ENCODE measurements at regions not wholly inside any gene's neighbourhood (a gene's known extent, or its start where the extent isn't known, plus 50 kb on each side); places are given as distances from the start of the nearest gene placed in this dataset.

- no peaks in the 10 kb centered on the region for H3K79me2 ChIP-seq (ENCODE audit: control insufficient read depth, insufficient read depth, low read length)
- no peak overlapping the region for H3K27ac ChIP-seq (ENCODE audit: insufficient read depth, low read length)
- no peak overlapping the region for H3K4me3 ChIP-seq (replicated peaks in 1 of 4; ENCODE audit: control extremely low read depth in 1 of 4, insufficient read depth in 1 of 4, low read depth in 3 of 4, low read length in 4 of 4)
- no peak overlapping the region for H2AFZ ChIP-seq (ENCODE audit: low read length)
- no peaks in the 10 kb centered on the region for H3K36me3 ChIP-seq (ENCODE audit: control insufficient read depth, insufficient read depth, low read length)
- no peaks in the 10 kb centered on the region for H4K20me1 ChIP-seq (ENCODE audit: control insufficient read depth, extremely low read depth, insufficient read depth, low read length)
- H3K9me3 ChIP-seq (ENCODE audit: control insufficient read depth, insufficient read depth, low read depth, low read length): no peaks in the 10 kb centered on the region
- DNase-seq (ENCODE audit: low read depth in 2 of 2): no peak
- no peak for TF ChIP-seq CTCF (conservative IDR thresholded peaks at IDR 0.05 in 1 of 2, IDR thresholded peaks at IDR 0.05 in 1 of 2; ENCODE audit: low read depth in 1 of 2, low read length in 2 of 2)
- TF ChIP-seq EZH2 (IDR thresholded peaks at IDR 0.05; ENCODE audit: low read length, missing control alignments): no peak
- no peak overlapping the region for H3K9ac ChIP-seq (ENCODE audit: insufficient read depth, low read length)
- no peaks in the 10 kb centered on the region for H3K4me1 ChIP-seq (ENCODE audit: control insufficient read depth, extremely low read depth, insufficient read depth, low read length)
- H3K27me3 ChIP-seq (ENCODE audit: control insufficient read depth, insufficient read depth, low read length): no peaks in the 10 kb centered on the region
- no peak overlapping the region for H3K4me2 ChIP-seq (ENCODE audit: extremely low read depth, insufficient read depth, low read length)
Measured at GRCh38 chr2:129319422-129319717, 660.1 kb upstream of the RAB6C start.

- H3K79me2 ChIP-seq (ENCODE audit: control insufficient read depth, insufficient read depth, low read length): no peaks in the 10 kb centered on the region
- no peaks in the 10 kb centered on the region for H3K36me3 ChIP-seq (ENCODE audit: control insufficient read depth, insufficient read depth, low read length)
- H3K27me3 ChIP-seq (ENCODE audit: control insufficient read depth, insufficient read depth, low read length): no peaks in the 10 kb centered on the region
- H3K9me3 ChIP-seq (ENCODE audit: control insufficient read depth, insufficient read depth, low read depth, low read length): no peaks in the 10 kb centered on the region
- no peak overlapping the region for H3K4me2 ChIP-seq (ENCODE audit: extremely low read depth, insufficient read depth, low read length)
- H3K4me1 ChIP-seq (ENCODE audit: control insufficient read depth, extremely low read depth, insufficient read depth, low read length): no peaks in the 10 kb centered on the region
- TF ChIP-seq EZH2 (IDR thresholded peaks at IDR 0.05; ENCODE audit: low read length, missing control alignments) (no peak), CTCF (conservative IDR thresholded peaks at IDR 0.05 in 1 of 2, IDR thresholded peaks at IDR 0.05 in 1 of 2; ENCODE audit: low read depth in 1 of 2, low read length in 2 of 2) (no peak)
- no peak for DNase-seq (ENCODE audit: low read depth in 2 of 2)
- no peak overlapping the region for H3K27ac ChIP-seq (ENCODE audit: insufficient read depth, low read length)
- H3K4me3 ChIP-seq (replicated peaks in 1 of 4; ENCODE audit: control extremely low read depth in 1 of 4, insufficient read depth in 1 of 4, low read depth in 3 of 4, low read length in 4 of 4): no peak overlapping the region
- no peak overlapping the region for H2AFZ ChIP-seq (ENCODE audit: low read length)
- H4K20me1 ChIP-seq (ENCODE audit: control insufficient read depth, extremely low read depth, insufficient read depth, low read length): no peaks in the 10 kb centered on the region
- no peak overlapping the region for H3K9ac ChIP-seq (ENCODE audit: insufficient read depth, low read length)
Measured at GRCh38 chr2:129320288-129320687, 659.2 kb upstream of the RAB6C start.

GRCh38 chr2:129324349-129324748 is 655.1 kb upstream of the RAB6C start:
- Histone ChIP-seq H3K4me1 (ENCODE audit: control insufficient read depth, extremely low read depth, insufficient read depth, low read length) (no peaks in the 10 kb centered on the region), H3K36me3 (ENCODE audit: control insufficient read depth, insufficient read depth, low read length) (no peaks in the 10 kb centered on the region), H3K27ac (ENCODE audit: insufficient read depth, low read length) (no peak overlapping the region), H3K79me2 (ENCODE audit: control insufficient read depth, insufficient read depth, low read length) (no peaks in the 10 kb centered on the region), H3K4me3 (replicated peaks in 1 of 4; ENCODE audit: control extremely low read depth in 1 of 4, insufficient read depth in 1 of 4, low read depth in 3 of 4, low read length in 4 of 4) (no peak overlapping the region), H2AFZ (ENCODE audit: low read length) (no peak overlapping the region), H3K9ac (ENCODE audit: insufficient read depth, low read length) (no peak overlapping the region), H3K4me2 (ENCODE audit: extremely low read depth, insufficient read depth, low read length) (no peak overlapping the region), H3K9me3 (ENCODE audit: control insufficient read depth, insufficient read depth, low read depth, low read length) (no peaks in the 10 kb centered on the region), H3K27me3 (ENCODE audit: control insufficient read depth, insufficient read depth, low read length) (no peaks in the 10 kb centered on the region), H4K20me1 (ENCODE audit: control insufficient read depth, extremely low read depth, insufficient read depth, low read length) (no peaks in the 10 kb centered on the region)
- no peak for DNase-seq (ENCODE audit: low read depth in 2 of 2)
- TF ChIP-seq CTCF (conservative IDR thresholded peaks at IDR 0.05 in 1 of 2, IDR thresholded peaks at IDR 0.05 in 1 of 2; ENCODE audit: low read depth in 1 of 2, low read length in 2 of 2): no peak
- TF ChIP-seq EZH2 (IDR thresholded peaks at IDR 0.05; ENCODE audit: low read length, missing control alignments): no peak
